PC-9 (cell line): ENCODE measurements at regions not wholly inside any gene's neighbourhood (a gene's known extent, or its start where the extent isn't known, plus 50 kb on each side); places are given as distances from the start of the nearest gene placed in this dataset.

Experiments used
- BruUV-seq: library from RNA; stranded (reverse); fragments of 400-500 nt; replicated peaks from 2 replicates; lab custom pipeline; 2021; lab: Mats Ljungman, UMichigan
- CTCF ChIA-PET: fragments of 300-600 bp; sonication (Branson Sonifier 250); formaldehyde crosslinking; loops from one replicate; lab custom pipeline; 2022; ENCODE audit warnings: antibody characterized with exemption; lab: Charles Lee
- POLR2A ChIA-PET: fragments of 300-600 bp; sonication (Branson Sonifier 250); formaldehyde crosslinking; loops from one replicate; lab custom pipeline; 2022; ENCODE audit warnings: antibody characterized with exemption; ENCODE audit not compliant: unreplicated experiment; lab: Charles Lee
- DNase-seq, 2 experiments: peaks; one replicate each; pipeline versions ENCODE4 v3.0.0 to v3.0.0-alpha.2; 2015 to 2022; ENCODE audit warnings: mixed read lengths in 1 of 2
- H2AFZ ChIP-seq: fragments of 200-600 bp; sonication (generic); 2 replicates; pipeline ENCODE4 v1.8.1; 2017; ENCODE audit warnings: antibody characterized with exemption
- H3F3A ChIP-seq: fragments of 200-600 bp; sonication (generic); 2 replicates; pipeline ENCODE4 v1.8.1; 2017; ENCODE audit warnings: antibody characterized with exemption, mild to moderate bottlenecking, low read depth; ENCODE audit not compliant: insufficient read depth
- H3K27ac ChIP-seq: fragments of 200-600 bp; sonication (generic); 2 replicates; pipeline ENCODE4 v1.6.1; 2016; ENCODE audit warnings: mixed run types
- H3K27me3 ChIP-seq: fragments of 200-600 bp; sonication (generic); 2 replicates; pipeline ENCODE4 v1.6.1; 2016; ENCODE audit warnings: low read depth, mixed run types; ENCODE audit not compliant: insufficient read depth
- H3K36me3 ChIP-seq: fragments of 200-600 bp; sonication (generic); 2 replicates; pipeline ENCODE4 v1.6.1; 2016; ENCODE audit warnings: low read depth, mixed run types
- H3K4me1 ChIP-seq: fragments of 200-600 bp; sonication (generic); replicated peaks from 2 replicates; pipeline ENCODE4 v1.6.1; 2016; ENCODE audit warnings: mixed run types; ENCODE audit not compliant: insufficient read depth
- H3K4me2 ChIP-seq: fragments of 200-600 bp; sonication (generic); 2 replicates; pipeline ENCODE4 v1.6.1; 2017; ENCODE audit warnings: mixed run types
- H3K4me3 ChIP-seq: fragments of 200-600 bp; sonication (generic); 2 replicates; pipeline ENCODE4 v1.6.1; 2016; ENCODE audit warnings: mixed run types
- H3K79me2 ChIP-seq: fragments of 200-600 bp; sonication (generic); 2 replicates; pipeline ENCODE4 v1.6.1; 2017; ENCODE audit warnings: low read depth, mixed run types
- H3K9me2 ChIP-seq: fragments of 200-600 bp; sonication (generic); 2 replicates; pipeline ENCODE4 v1.8.1; 2017; ENCODE audit warnings: mild to moderate bottlenecking; ENCODE audit not compliant: insufficient read depth
- H3K9me3 ChIP-seq: fragments of 200-600 bp; sonication (generic); 2 replicates; pipeline ENCODE4 v1.8.1; 2016; ENCODE audit warnings: low read depth; ENCODE audit not compliant: insufficient read depth
- H4K20me1 ChIP-seq: fragments of 200-600 bp; sonication (generic); 2 replicates; pipeline ENCODE4 v1.8.1; 2017; ENCODE audit not compliant: insufficient read depth
- CTCF ChIP-seq: fragments of 200-600 bp; sonication (generic); conservative IDR thresholded peaks from 2 replicates; pipeline ENCODE4 v1.6.1; 2017; ENCODE audit warnings: mixed run types, antibody characterized with exemption, mild to moderate bottlenecking, moderate library complexity
- EZH2 ChIP-seq: fragments of 200-600 bp; sonication (generic); IDR thresholded peaks from 2 replicates; pipeline ENCODE4 v1.8.0; 2017; ENCODE audit warnings: antibody characterized with exemption, low read depth
- intact Hi-C: fragments of 100-400 bp; cut with micrococcal nuclease; formaldehyde crosslinking; loops from one replicate; pipeline ENCODE4 v1.10.0; 2022; ENCODE audit not compliant: unreplicated experiment

GRCh38 chr11:115598257-115598901 is 94.2 kb upstream of the CADM1 start:
- intact Hi-C loops, result no loop called here
- H3K9me3 ChIP-seq, result no peaks in the 10 kb centered on the region
- H3K9me2 ChIP-seq, result no peaks in the 10 kb centered on the region
- no peak overlapping the region for H3K4me3 ChIP-seq
- DNase-seq, result no peak
- no peak overlapping the region for H3K4me2 ChIP-seq
- TF ChIP-seq CTCF, result no peak
- no peak for TF ChIP-seq EZH2
- no peak overlapping the region for H3K27ac ChIP-seq
- no peak overlapping the region for H2AFZ ChIP-seq
- H3K27me3 ChIP-seq, result no peaks in the 10 kb centered on the region; the same call in 1 of the 2 replicates
- H3F3A ChIP-seq, result no peaks in the 10 kb centered on the region
- no peaks in the 10 kb centered on the region for H3K36me3 ChIP-seq
- H3K4me1 ChIP-seq, result no peaks in the 10 kb centered on the region
- ChIA-PET POLR2A (no interaction called here), CTCF (no interaction called here)
- no TSS peak for BruUV-seq
- H4K20me1 ChIP-seq, result no peaks in the 10 kb centered on the region
- no peaks in the 10 kb centered on the region for H3K79me2 ChIP-seq

- no peaks in the 10 kb centered on the region for H3K9me3 ChIP-seq
- ChIA-PET POLR2A (no interaction called here), CTCF (no interaction called here)
- no peak for DNase-seq
- H3K9me2 ChIP-seq, result no peaks in the 10 kb centered on the region
- no peaks in the 10 kb centered on the region for H3K4me1 ChIP-seq
- H3K27ac ChIP-seq, result no peak overlapping the region
- no peak overlapping the region for H2AFZ ChIP-seq
- no peak overlapping the region for H3K4me3 ChIP-seq
- H4K20me1 ChIP-seq, result no peaks in the 10 kb centered on the region
- no peaks in the 10 kb centered on the region for H3K79me2 ChIP-seq
- H3K27me3 ChIP-seq, result peaks cover 36% of the 10 kb centered on the region
- no TSS peak for BruUV-seq
- no peak overlapping the region for H3K4me2 ChIP-seq
- TF ChIP-seq EZH2 (no peak), CTCF (no peak)
- H3F3A ChIP-seq, result no peaks in the 10 kb centered on the region
- no peaks in the 10 kb centered on the region for H3K36me3 ChIP-seq
- intact Hi-C loops, result no loop called here
Observed at GRCh38 chr11:115591380-115591779, 87.2 kb upstream of the CADM1 start.

GRCh38 chr11:115590254-115590653 is 86.0 kb upstream of the CADM1 start:
- CTCF ChIA-PET, result no interaction called here
- H3K4me3 ChIP-seq, result no peak overlapping the region
- H3K79me2 ChIP-seq, result no peaks in the 10 kb centered on the region
- no peaks in the 10 kb centered on the region for H3K4me1 ChIP-seq
- H2AFZ ChIP-seq, result no peak overlapping the region
- BruUV-seq, result no TSS peak
- no peak for DNase-seq
- intact Hi-C loops, result no loop called here
- no peak overlapping the region for H3K4me2 ChIP-seq
- H3K27me3 ChIP-seq, result peaks cover 36% of the 10 kb centered on the region
- no peaks in the 10 kb centered on the region for H3K36me3 ChIP-seq
- H4K20me1 ChIP-seq, result no peaks in the 10 kb centered on the region
- no peak for TF ChIP-seq EZH2
- no peak for TF ChIP-seq CTCF
- POLR2A ChIA-PET, result no interaction called here
- no peaks in the 10 kb centered on the region for H3F3A ChIP-seq
- H3K9me2 ChIP-seq, result no peaks in the 10 kb centered on the region
- no peaks in the 10 kb centered on the region for H3K9me3 ChIP-seq
- no peak overlapping the region for H3K27ac ChIP-seq
